Smooth muscle cell (in vitro differentiated cells): ENCODE measurements at regions not wholly inside any gene's neighbourhood (a gene's known extent, or its start where the extent isn't known, plus 50 kb on each side); places are given as distances from the start of the nearest gene placed in this dataset.

Source experiments
- DNase-seq: peaks from one replicate; lab custom pipeline; 2025; ENCODE audit not compliant: unreplicated experiment; lab: John Stamatoyannopoulos, UW
- H2AFZ ChIP-seq: fragments of 200-600 bp; sonication (generic); 2 replicates; pipeline ENCODE4 v1.6.0; 2016; ENCODE audit warnings: antibody characterized with exemption, low read depth, mild to moderate bottlenecking
- H3F3A ChIP-seq: fragments of 200-600 bp; sonication (generic); 2 replicates; pipeline ENCODE4 v1.6.0; 2017; ENCODE audit warnings: antibody characterized with exemption, low read depth
- H3K27ac ChIP-seq: fragments of 200-600 bp; sonication (generic); 2 replicates; pipeline ENCODE4 v1.5.1; 2016; ENCODE audit warnings: low read depth, mild to moderate bottlenecking
- H3K27me3 ChIP-seq: fragments of 200-600 bp; sonication (generic); 2 replicates; pipeline ENCODE4 v1.6.1; 2016; ENCODE audit warnings: low read depth, mild to moderate bottlenecking
- H3K36me3 ChIP-seq: fragments of 200-600 bp; sonication (generic); 2 replicates; pipeline ENCODE4 v1.5.1; 2016; ENCODE audit warnings: low read depth
- H3K4me1 ChIP-seq: fragments of 200-600 bp; sonication (generic); 2 replicates; pipeline ENCODE4 v1.5.1; 2016; ENCODE audit warnings: low read depth
- H3K4me2 ChIP-seq: fragments of 200-600 bp; sonication (generic); 2 replicates; pipeline ENCODE4 v1.6.0; 2016; ENCODE audit warnings: mild to moderate bottlenecking
- H3K4me3 ChIP-seq: fragments of 200-600 bp; sonication (generic); 2 replicates; pipeline ENCODE4 v1.5.1; 2016; ENCODE audit warnings: mild to moderate bottlenecking
- H3K79me2 ChIP-seq: fragments of 200-600 bp; sonication (generic); 2 replicates; pipeline ENCODE4 v1.6.0; 2016; ENCODE audit warnings: low read depth, mild to moderate bottlenecking
- H3K9ac ChIP-seq: fragments of 200-600 bp; sonication (generic); 2 replicates; pipeline ENCODE4 v1.6.0; 2016; ENCODE audit warnings: low read depth
- H3K9me3 ChIP-seq: fragments of 200-600 bp; sonication (generic); replicated peaks from 2 replicates; pipeline ENCODE4 v1.5.1; 2016; ENCODE audit warnings: low read depth
- H4K20me1 ChIP-seq: fragments of 200-600 bp; sonication (generic); 2 replicates; pipeline ENCODE4 v1.6.0; 2016; ENCODE audit warnings: low read depth
- CTCF ChIP-seq: fragments of 200-600 bp; sonication (generic); IDR thresholded peaks from 2 replicates; pipeline ENCODE4 v1.5.1; 2017; ENCODE audit warnings: borderline replicate concordance, mild to moderate bottlenecking, antibody characterized with exemption; ENCODE audit not compliant: insufficient read depth, poor library complexity, severe bottlenecking
- WGBS: methylation state at CpG from one replicate; pipeline ENCODE4 v1.1.7; 2016; ENCODE audit warnings: low lambda C conversion rate; 5-methylcytosine and 5-hydroxymethylcytosine counted together

GRCh38 chr4:171473155-171473554, 340.0 kb upstream of the GALNTL6 start:
- no peaks in the 10 kb centered on the region for H3K27me3 ChIP-seq
- TF ChIP-seq CTCF = no peak
- H3F3A ChIP-seq = no peaks in the 10 kb centered on the region
- no peaks in the 10 kb centered on the region for H3K9me3 ChIP-seq
- H3K4me2 ChIP-seq = no peak overlapping the region
- WGBS = 92% methylated on average over 2 of the region's 2 CpGs
- no peaks in the 10 kb centered on the region for H3K36me3 ChIP-seq
- H3K9ac ChIP-seq = no peak overlapping the region
- no peaks in the 10 kb centered on the region for H3K4me1 ChIP-seq
- H4K20me1 ChIP-seq = no peaks in the 10 kb centered on the region
- H3K27ac ChIP-seq = no peak overlapping the region
- DNase-seq = no peak
- H3K79me2 ChIP-seq = no peaks in the 10 kb centered on the region
- no peak overlapping the region for H3K4me3 ChIP-seq
- no peak overlapping the region for H2AFZ ChIP-seq

DNA sequence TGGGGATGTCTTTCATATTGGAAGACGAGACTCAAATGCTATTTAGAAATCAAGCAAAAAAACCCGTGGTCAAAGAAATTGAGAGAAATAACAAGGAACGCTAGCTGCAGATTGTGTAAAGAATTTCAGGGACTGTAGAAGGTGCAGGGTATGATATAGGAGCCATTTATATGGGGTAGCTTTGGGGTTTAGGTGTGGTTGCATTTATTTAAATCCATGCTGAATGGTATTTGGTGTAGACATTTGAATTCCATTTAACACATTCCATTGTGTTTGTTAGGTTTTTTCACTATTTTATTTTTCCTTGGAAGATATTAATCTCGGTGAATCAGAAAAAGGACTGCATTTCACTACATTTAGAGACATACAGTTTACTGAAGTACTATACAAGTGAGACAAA, 341.0 kb upstream of the GALNTL6 start:
- Histone ChIP-seq H3K27ac (no peak overlapping the region), H4K20me1 (no peaks in the 10 kb centered on the region), H3F3A (no peaks in the 10 kb centered on the region), H3K9me3 (no peaks in the 10 kb centered on the region), H3K4me2 (no peak overlapping the region), H3K9ac (no peak overlapping the region), H3K4me3 (no peak overlapping the region), H3K36me3 (no peaks in the 10 kb centered on the region), H3K79me2 (no peaks in the 10 kb centered on the region), H3K27me3 (no peaks in the 10 kb centered on the region), H2AFZ (no peak overlapping the region), H3K4me1 (no peaks in the 10 kb centered on the region)
- DNase-seq = no peak
- no peak for TF ChIP-seq CTCF
- 89% methylated on average over 4 of the region's 4 CpGs for WGBS

- Histone ChIP-seq H3K4me3 (no peak overlapping the region), H3K27ac (no peak overlapping the region), H3K79me2 (no peaks in the 10 kb centered on the region), H3K4me1 (no peaks in the 10 kb centered on the region), H3F3A (no peaks in the 10 kb centered on the region), H3K27me3 (no peaks in the 10 kb centered on the region), H3K9me3 (no peaks in the 10 kb centered on the region), H3K4me2 (no peak overlapping the region), H3K36me3 (no peaks in the 10 kb centered on the region), H2AFZ (no peak overlapping the region), H4K20me1 (no peaks in the 10 kb centered on the region), H3K9ac (no peak overlapping the region)
- DNase-seq = no peak
- 84% methylated on average over 3 of the region's 3 CpGs for WGBS
- no peak for TF ChIP-seq CTCF
Observed at GRCh38 chr4:171464499-171464898, 348.7 kb upstream of the GALNTL6 start.

DNA sequence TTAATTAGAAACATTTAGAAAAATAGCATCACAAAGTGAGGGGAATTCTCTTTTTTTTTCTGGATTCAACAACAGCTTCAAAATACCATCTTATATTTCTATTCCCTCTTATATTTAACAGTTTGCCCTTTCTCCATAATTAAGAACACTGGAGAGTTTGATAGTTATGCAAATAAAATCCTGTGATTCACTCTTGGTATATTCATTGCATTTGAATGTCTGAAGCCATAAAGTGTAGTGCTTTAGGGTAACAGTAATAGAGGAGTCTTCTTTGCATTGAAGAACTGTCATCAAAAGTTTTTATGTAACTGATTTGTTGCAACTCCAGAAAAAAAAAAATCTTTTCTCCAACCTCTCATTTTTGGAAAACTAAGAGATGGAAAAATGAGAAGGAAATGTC, 352.0 kb upstream of the GALNTL6 start:
- TF ChIP-seq CTCF = no peak
- Histone ChIP-seq H3K4me3 (no peak overlapping the region), H3F3A (no peaks in the 10 kb centered on the region), H4K20me1 (no peaks in the 10 kb centered on the region), H3K79me2 (no peaks in the 10 kb centered on the region), H3K27ac (no peak overlapping the region), H3K4me1 (no peaks in the 10 kb centered on the region), H3K36me3 (no peaks in the 10 kb centered on the region), H2AFZ (no peak overlapping the region), H3K9ac (no peak overlapping the region), H3K4me2 (no peak overlapping the region), H3K27me3 (no peaks in the 10 kb centered on the region), H3K9me3 (no peaks in the 10 kb centered on the region)
- DNase-seq = no peak
